ENCODE measurements at regions not wholly inside any gene's neighbourhood (a gene's known extent, or its start where the extent isn't known, plus 50 kb on each side); places are given as distances from the start of the nearest gene placed in this dataset.

GRCh38 chr1:78387871-78388270 is 102.9 kb upstream of the PTGFR start:
- no peak for TF ChIP-seq CTCF (IDR thresholded peaks at IDR 0.05; ENCODE audit: insufficient read depth, low read length)
- no peak for TF ChIP-seq REST (IDR thresholded peaks at IDR 0.05; ENCODE audit: insufficient replicate concordance, low read depth)
- no peak for TF ChIP-seq GABPA (IDR thresholded peaks at IDR 0.05; ENCODE audit: low read depth)
- TF ChIP-seq POLR2AphosphoS5 (IDR thresholded peaks at IDR 0.05; ENCODE audit: low read depth): no peak

Measured in HL-60 (cell line).